ENCODE measurements at regions not wholly inside any gene's neighbourhood (a gene's known extent, or its start where the extent isn't known, plus 50 kb on each side); places are given as distances from the start of the nearest gene placed in this dataset.

DNA sequence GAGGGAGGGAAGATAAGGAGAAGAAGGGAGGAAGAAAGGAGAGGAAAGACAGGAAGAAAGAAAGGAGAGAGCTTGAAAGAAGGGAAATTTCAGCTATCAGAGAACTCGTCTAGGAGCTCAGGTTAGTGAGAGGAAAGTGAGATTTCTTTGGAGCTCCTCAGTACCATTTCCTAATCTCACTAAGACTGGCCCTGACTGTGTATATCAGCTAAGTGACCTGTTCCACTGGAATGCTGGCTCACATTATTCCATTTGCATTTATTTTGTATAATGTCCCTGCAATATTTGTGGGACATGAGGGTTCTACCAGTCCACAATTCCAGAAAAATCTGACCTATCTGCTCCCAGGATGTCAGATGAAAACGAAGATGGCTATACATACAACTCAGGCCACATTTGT is 114.7 kb upstream of the CELF2 start:
- no peak for TF ChIP-seq ZNF274 (IDR thresholded peaks at IDR 0.05; ENCODE audit: low read depth, low read length)
- TF ChIP-seq SUZ12 (IDR thresholded peaks at IDR 0.05; ENCODE audit: extremely low read depth, insufficient read depth, insufficient read length): no peak
